Right atrium auricular region (tissue), 2 donors: ENCODE measurements at regions not wholly inside any gene's neighbourhood (a gene's known extent, or its start where the extent isn't known, plus 50 kb on each side); places are given as distances from the start of the nearest gene placed in this dataset.

ENCODE experiments used
- DNase-seq: peaks from one replicate; pipeline ENCODE4 v3.0.0-alpha.2; 2019; ENCODE audit warnings: low spot score
- H3K27ac ChIP-seq, 2 donors: fragments of 200-600 bp; sonication (generic); 1 replicate in 1 of 2; 2 replicates in 1 of 2; pipeline ENCODE4 v1.5.1; 2016 to 2019
- H3K27me3 ChIP-seq, 2 donors: fragments of 200-600 bp; sonication (generic); one replicate each; pipeline versions ENCODE4 v1.5.1 to v1.6.0; 2017 to 2019
- H3K36me3 ChIP-seq: fragments of 200-600 bp; sonication (generic); one replicate; pipeline ENCODE4 v1.5.1; 2016
- H3K4me1 ChIP-seq, 2 donors: fragments of 200-600 bp; sonication (generic); one replicate each; pipeline versions ENCODE4 v1.5.1 to v1.6.0; 2017 to 2019
- H3K4me3 ChIP-seq, 2 donors: fragments of 200-600 bp; sonication (generic); 1 replicate in 1 of 2; 2 replicates in 1 of 2; pipeline ENCODE4 v1.5.1; 2017 to 2019; ENCODE audit warnings: mild to moderate bottlenecking in 1 of 2, moderate library complexity in 1 of 2
- H3K9me3 ChIP-seq, 2 donors: fragments of 200-600 bp; sonication (generic); one replicate each; pipeline ENCODE4 v1.5.1; 2019
- CTCF ChIP-seq, 2 donors: fragments of 200-600 bp; sonication (generic); IDR thresholded peaks; one replicate each; pipeline ENCODE4 v1.5.1; 2019; ENCODE audit warnings: antibody characterized with exemption in 2 of 2

GRCh38 chr6:97632341-97632740 is 349.3 kb upstream of the MMS22L start:
- H3K36me3 ChIP-seq = no peaks in the 10 kb centered on the region
- no peak overlapping the region for H3K27ac ChIP-seq
- no peak for TF ChIP-seq CTCF (IDR thresholded peaks at IDR 0.05)
- H3K4me1 ChIP-seq = no peaks in the 10 kb centered on the region
- H3K27me3 ChIP-seq = no peaks in the 10 kb centered on the region
- no peak overlapping the region for H3K4me3 ChIP-seq
- no peaks in the 10 kb centered on the region for H3K9me3 ChIP-seq
- DNase-seq = no peak

- no peak for TF ChIP-seq CTCF (IDR thresholded peaks at IDR 0.05)
- no peaks in the 10 kb centered on the region for H3K36me3 ChIP-seq
- no peak for DNase-seq
These were observed 356.7 kb upstream of the MMS22L start for GRCh38 chr6:97639702-97640101.

GRCh38 chr6:97644353-97644752 is 361.3 kb upstream of the MMS22L start:
- Histone ChIP-seq H3K27me3 (no peaks in the 10 kb centered on the region), H3K4me1 (no peaks in the 10 kb centered on the region), H3K4me3 (no peak overlapping the region), H3K27ac (no peak overlapping the region), H3K36me3 (no peaks in the 10 kb centered on the region), H3K9me3 (peaks cover 0 to 14% of the 10 kb centered on the region in 2 donors)
- DNase-seq = no peak
- TF ChIP-seq CTCF (IDR thresholded peaks at IDR 0.05) = no peak

More at GRCh38 chr6:97639702-97640101, 356.7 kb upstream of the MMS22L start:
- H3K4me1 ChIP-seq = no peaks in the 10 kb centered on the region
- H3K27ac ChIP-seq = no peak overlapping the region
- H3K27me3 ChIP-seq = no peaks in the 10 kb centered on the region
- no peak overlapping the region for H3K4me3 ChIP-seq
- H3K9me3 ChIP-seq = peaks cover 0 to 23% of the 10 kb centered on the region in 2 donors

- Histone ChIP-seq H3K9me3 (no peaks in the 10 kb centered on the region), H3K4me3 (no peak overlapping the region), H3K36me3 (no peaks in the 10 kb centered on the region), H3K27me3 (no peaks in the 10 kb centered on the region), H3K27ac (no peak overlapping the region), H3K4me1 (no peaks in the 10 kb centered on the region)
- no peak for TF ChIP-seq CTCF (IDR thresholded peaks at IDR 0.05)
- no peak for DNase-seq
These were observed 362.7 kb upstream of the MMS22L start for GRCh38 chr6:97645757-97646156.

GRCh38 chr6:97653076-97653475 is 370.1 kb upstream of the MMS22L start:
- H3K27me3 ChIP-seq = no peaks in the 10 kb centered on the region
- no peaks in the 10 kb centered on the region for H3K36me3 ChIP-seq
- H3K4me1 ChIP-seq = no peaks in the 10 kb centered on the region
- DNase-seq = no peak
- TF ChIP-seq CTCF (IDR thresholded peaks at IDR 0.05) = no peak
- H3K4me3 ChIP-seq = no peak overlapping the region
- no peak overlapping the region for H3K27ac ChIP-seq
- H3K9me3 ChIP-seq = no peaks in the 10 kb centered on the region

- H3K4me3 ChIP-seq = no peak overlapping the region
- H3K36me3 ChIP-seq = no peaks in the 10 kb centered on the region
- H3K27me3 ChIP-seq = no peaks in the 10 kb centered on the region
- H3K4me1 ChIP-seq = no peaks in the 10 kb centered on the region
- H3K9me3 ChIP-seq = no peaks in the 10 kb centered on the region
- H3K27ac ChIP-seq = no peak overlapping the region
- no peak for DNase-seq
- no peak for TF ChIP-seq CTCF (IDR thresholded peaks at IDR 0.05)
These were observed 370.5 kb upstream of the MMS22L start for GRCh38 chr6:97653517-97653916.
